Testis (tissue), 2 donors: ENCODE measurements at regions not wholly inside any gene's neighbourhood (a gene's known extent, or its start where the extent isn't known, plus 50 kb on each side); places are given as distances from the start of the nearest gene placed in this dataset.

ENCODE experiments used
- DNase-seq: peaks from one replicate; pipeline ENCODE4 v3.0.0-alpha.2; 2019
- H3K27ac ChIP-seq, 2 donors: fragments of 200-600 bp; sonication (generic); one replicate each; pipeline ENCODE4 v1.5.1; 2019
- H3K27me3 ChIP-seq: fragments of 200-600 bp; sonication (generic); one replicate; pipeline ENCODE4 v1.5.1; 2019
- H3K36me3 ChIP-seq: fragments of 200-600 bp; sonication (generic); one replicate; pipeline ENCODE4 v1.5.1; 2017; ENCODE audit warnings: low read depth; ENCODE audit errors: missing control alignments
- H3K4me1 ChIP-seq: fragments of 200-600 bp; sonication (generic); one replicate; pipeline ENCODE4 v1.5.1; 2019
- H3K4me3 ChIP-seq, 2 donors: fragments of 200-600 bp; sonication (generic); one replicate each; pipeline ENCODE4 v1.5.1; 2017 to 2019
- H3K9me3 ChIP-seq: fragments of 200-600 bp; sonication (generic); one replicate; pipeline ENCODE4 v1.5.1; 2017
- CTCF ChIP-seq, 3 experiments: fragments of 450-650 bp in 2 of 3; fragments of 200-600 bp in 1 of 3; sonication (generic) in 1 of 3; IDR thresholded peaks; one replicate each; pipeline ENCODE4 v1.5.1; 2016 to 2019; ENCODE audit warnings: antibody characterized with exemption in 3 of 3, mild to moderate bottlenecking in 2 of 3, moderate library complexity in 1 of 3
- POLR2A ChIP-seq: fragments of 450-650 bp; IDR thresholded peaks from one replicate; pipeline ENCODE4 v1.6.1; 2017; ENCODE audit warnings: antibody characterized with exemption, mild to moderate bottlenecking, moderate library complexity
- WGBS, 2 donors: methylation state at CpG; one replicate each; pipeline ENCODE4 v1.1.5; 2018; 5-methylcytosine and 5-hydroxymethylcytosine counted together
- intact Hi-C: fragments of 100-400 bp; cut with DNase I; formaldehyde crosslinking; loops from one replicate; pipeline ENCODE4 v1.15.1; 2023; ENCODE audit warnings: low total_unique reads

GRCh38 chr11:109205312-109205711 lies 216.7 kb upstream of the C11orf87 start:
- TF ChIP-seq POLR2A (no peak), CTCF (IDR thresholded peaks at IDR 0.05) (no peak)
- Histone ChIP-seq H3K4me3 (no peak overlapping the region), H3K9me3 (no peaks in the 10 kb centered on the region), H3K27me3 (no peaks in the 10 kb centered on the region), H3K4me1 (no peaks in the 10 kb centered on the region), H3K36me3 (no peaks in the 10 kb centered on the region), H3K27ac (no peak overlapping the region)
- 84 to 88% methylated on average over 1 of the region's 1 CpG for WGBS, 2 donors
- intact Hi-C loops = no loop called here
- DNase-seq = no peak

- no peak overlapping the region for H3K27ac ChIP-seq
- H3K4me1 ChIP-seq = no peaks in the 10 kb centered on the region
- TF ChIP-seq CTCF (IDR thresholded peaks at IDR 0.05) (no peak), POLR2A (no peak)
- H3K9me3 ChIP-seq = no peaks in the 10 kb centered on the region
- H3K36me3 ChIP-seq = no peaks in the 10 kb centered on the region
- no peak for DNase-seq
- no peak overlapping the region for H3K4me3 ChIP-seq
- 38 to 58% methylated on average over 2 of the region's 2 CpGs for WGBS, 2 donors
- H3K27me3 ChIP-seq = no peaks in the 10 kb centered on the region
- intact Hi-C loops = no loop called here
Observed at GRCh38 chr11:109208121-109208520, 213.9 kb upstream of the C11orf87 start.

- Histone ChIP-seq H3K4me3 (no peak overlapping the region), H3K27me3 (no peaks in the 10 kb centered on the region), H3K9me3 (no peaks in the 10 kb centered on the region), H3K4me1 (no peaks in the 10 kb centered on the region), H3K36me3 (no peaks in the 10 kb centered on the region), H3K27ac (no peak overlapping the region)
- intact Hi-C loops = no loop called here
- DNase-seq = no peak
- TF ChIP-seq CTCF (IDR thresholded peaks at IDR 0.05) (no peak), POLR2A (no peak)
- 70 to 95% methylated on average over 3 of the region's 3 CpGs for WGBS, 2 donors
Observed at GRCh38 chr11:109209572-109209971, 212.4 kb upstream of the C11orf87 start.

- H3K36me3 ChIP-seq = no peaks in the 10 kb centered on the region
- WGBS, 2 donors = 88 to 97% methylated on average over 4 to 5 of the region's 5 CpGs
Observed at GRCh38 chr11:109221190-109221589, 200.8 kb upstream of the C11orf87 start.

More at GRCh38 chr11:109221190-109221589, 200.8 kb upstream of the C11orf87 start:
- Histone ChIP-seq H3K4me1 (no peaks in the 10 kb centered on the region), H3K27me3 (no peaks in the 10 kb centered on the region), H3K27ac (no peak overlapping the region), H3K4me3 (no peak overlapping the region), H3K9me3 (no peaks in the 10 kb centered on the region)
- intact Hi-C loops = no loop called here
- DNase-seq = no peak
- TF ChIP-seq POLR2A = no peak
- TF ChIP-seq CTCF (IDR thresholded peaks at IDR 0.05) = no peak
